ENCODE measurements at regions not wholly inside any gene's neighbourhood (a gene's known extent, or its start where the extent isn't known, plus 50 kb on each side); places are given as distances from the start of the nearest gene placed in this dataset.

DNA sequence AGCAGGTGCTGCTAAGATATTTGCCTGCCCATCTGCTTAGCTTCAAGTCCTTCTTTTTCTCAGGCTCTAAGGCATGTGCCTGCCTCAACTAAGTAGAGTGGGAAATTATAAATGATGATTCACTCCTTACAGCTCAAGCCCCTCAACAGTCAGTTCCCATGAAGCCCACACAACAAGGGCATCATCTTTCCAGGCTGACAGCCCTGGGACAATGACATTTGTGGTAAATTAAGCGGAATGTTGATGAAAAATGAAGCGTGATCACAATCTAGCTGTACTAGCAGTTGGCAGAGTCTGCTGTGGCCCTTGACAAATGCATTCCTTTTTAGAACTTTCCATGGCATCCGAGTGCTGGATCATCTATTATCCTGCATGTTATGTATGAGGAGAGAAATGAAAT is 548.6 kb downstream of the KIF4B start:
- Histone ChIP-seq H3K36me3 (ENCODE audit: control insufficient read depth in 4 of 4, insufficient read depth in 3 of 4, low read depth in 1 of 4, low read length in 3 of 4) (no peaks in the 10 kb centered on the region), H3K4me1 (ENCODE audit: control insufficient read depth in 4 of 4, insufficient read depth in 4 of 4, low read length in 3 of 4) (no peaks in the 10 kb centered on the region), H3K9me3 (ENCODE audit: control insufficient read depth in 4 of 4, low read length in 3 of 4) (no peaks in the 10 kb centered on the region), H3K27ac (ENCODE audit: low read depth in 1 of 2, low read length in 2 of 2) (no peak overlapping the region), H3K4me3 (ENCODE audit: low read depth in 1 of 3, low read length in 3 of 3) (no peak overlapping the region), H3K27me3 (ENCODE audit: control insufficient read depth in 4 of 4, insufficient read depth in 4 of 4, low read length in 3 of 4) (no peaks in the 10 kb centered on the region), H3K9ac (ENCODE audit: low read depth in 1 of 2, low read length in 2 of 2) (no peak overlapping the region)
- DNase-seq (ENCODE audit: low spot score): no peak
- TF ChIP-seq FOXA2 (IDR thresholded peaks at IDR 0.05) (no peak), YY1 (IDR thresholded peaks at IDR 0.05) (no peak), HNF4G (IDR thresholded peaks at IDR 0.05) (no peak), NR2F2 (IDR thresholded peaks at IDR 0.05) (no peak), RAD21 (IDR thresholded peaks at IDR 0.05) (no peak), JUND (IDR thresholded peaks at IDR 0.05) (no peak), RXRA (IDR thresholded peaks at IDR 0.05) (no peak), REST (IDR thresholded peaks at IDR 0.05) (no peak), HNF4A (conservative IDR thresholded peaks at IDR 0.05) (no peak), SP1 (IDR thresholded peaks at IDR 0.05) (no peak), TAF1 (conservative IDR thresholded peaks at IDR 0.05) (no peak), GABPA (IDR thresholded peaks at IDR 0.05 in 1 of 2, conservative IDR thresholded peaks at IDR 0.05 in 1 of 2) (no peak), ATF3 (IDR thresholded peaks at IDR 0.05) (no peak), ZBTB33 (IDR thresholded peaks at IDR 0.05) (no peak), CTCF (IDR thresholded peaks at IDR 0.05; ENCODE audit: low read depth, low read length, missing input control) (no peak), EGR1 (IDR thresholded peaks at IDR 0.05; ENCODE audit: low read depth in 2 of 2) (no peak), FOXA1 (IDR thresholded peaks at IDR 0.05) (no peak)
- TF ChIP-seq, protein P1, sequence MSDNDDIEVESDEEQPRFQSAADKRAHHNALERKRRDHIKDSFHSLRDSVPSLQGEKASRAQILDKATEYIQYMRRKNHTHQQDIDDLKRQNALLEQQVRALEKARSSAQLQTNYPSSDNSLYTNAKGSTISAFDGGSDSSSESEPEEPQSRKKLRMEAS (IDR thresholded peaks at IDR 0.05): no peak
- 89% methylated on average over 3 of the region's 3 CpGs for WGBS

Data from liver (tissue), 8 donors.